Mesendoderm (in vitro differentiated cells): ENCODE measurements at regions not wholly inside any gene's neighbourhood (a gene's known extent, or its start where the extent isn't known, plus 50 kb on each side); places are given as distances from the start of the nearest gene placed in this dataset.

Experiments used
- DNase-seq: peaks from one replicate; pipeline ENCODE4 v3.0.0; 2013
- H2AK5ac ChIP-seq: 2 replicates; pipeline ENCODE4 v1.6.1; 2013; ENCODE audit warnings: low read length, inconsistent platforms
- H2BK120ac ChIP-seq: 2 replicates; pipeline ENCODE4 v1.6.1; 2013; ENCODE audit warnings: low read depth, mild to moderate bottlenecking, low read length, moderate library complexity, mixed read lengths
- H2BK15ac ChIP-seq: replicated peaks from 2 replicates; pipeline ENCODE4 v1.6.1; 2013; ENCODE audit warnings: low read depth, mild to moderate bottlenecking, moderate library complexity
- H2BK5ac ChIP-seq: 2 replicates; pipeline ENCODE4 v1.6.1; 2013; ENCODE audit warnings: low read length, inconsistent platforms
- H3K18ac ChIP-seq: 2 replicates; pipeline ENCODE4 v1.6.1; 2013; ENCODE audit warnings: mild to moderate bottlenecking, low read length, mixed read lengths
- H3K23ac ChIP-seq: one replicate; pipeline ENCODE4 v1.6.1; 2013; ENCODE audit warnings: low read length
- H3K27ac ChIP-seq: 2 replicates; pipeline ENCODE4 v1.5.1; 2013; ENCODE audit warnings: low read depth, mild to moderate bottlenecking, inconsistent platforms, low read length, moderate library complexity
- H3K27me3 ChIP-seq: 2 replicates; pipeline ENCODE4 v1.6.1; 2013; ENCODE audit warnings: low read length, control low read depth, mild to moderate bottlenecking, inconsistent platforms; ENCODE audit not compliant: insufficient read depth, poor library complexity
- H3K36me3 ChIP-seq: 2 replicates; pipeline ENCODE4 v1.6.1; 2013; ENCODE audit warnings: low read length, inconsistent platforms; ENCODE audit not compliant: control insufficient read depth, insufficient read depth
- H3K4ac ChIP-seq: one replicate; pipeline ENCODE4 v1.6.1; 2013; ENCODE audit warnings: low read depth, mild to moderate bottlenecking, low read length, moderate library complexity
- H3K4me1 ChIP-seq: 2 replicates; pipeline ENCODE4 v1.6.1; 2013; ENCODE audit warnings: low read depth, low read length, inconsistent platforms; ENCODE audit not compliant: control insufficient read depth
- H3K4me2 ChIP-seq: 2 replicates; pipeline ENCODE4 v1.6.1; 2013; ENCODE audit warnings: low read length
- H3K4me3 ChIP-seq: 2 replicates; pipeline ENCODE4 v1.5.1; 2013; ENCODE audit warnings: mild to moderate bottlenecking, low read length
- H3K56ac ChIP-seq: one replicate; pipeline ENCODE4 v1.6.1; 2013; ENCODE audit warnings: low read length
- H3K79me1 ChIP-seq: 2 replicates; pipeline ENCODE4 v1.6.1; 2013; ENCODE audit warnings: low read length, inconsistent platforms
- H3K79me2 ChIP-seq: 2 replicates; pipeline ENCODE4 v1.6.1; 2013; ENCODE audit warnings: mild to moderate bottlenecking, low read length; ENCODE audit not compliant: control insufficient read depth, insufficient read depth
- H3K9ac ChIP-seq: 2 replicates; pipeline ENCODE4 v1.6.1; 2013; ENCODE audit warnings: low read length, inconsistent platforms
- H4K5ac ChIP-seq: one replicate; pipeline ENCODE4 v1.6.1; 2013; ENCODE audit warnings: low read length
- H4K8ac ChIP-seq: one replicate; pipeline ENCODE4 v1.6.1; 2013; ENCODE audit warnings: low read depth, mild to moderate bottlenecking, control low read depth, low read length, moderate library complexity
- WGBS: extraction: QIAGEN DNeasy Blood & Tissue Kit; methylation state at CpG from one replicate; pipeline ENCODE4 v1.1.7; 2013; ENCODE audit warnings: low lambda C conversion rate, missing lambda C conversion rate; ENCODE audit not compliant: insufficient coverage; ENCODE audit errors: extremely low coverage; 5-methylcytosine and 5-hydroxymethylcytosine counted together

- H3K18ac ChIP-seq: no peak overlapping the region
- no peaks in the 10 kb centered on the region for H3K4me1 ChIP-seq
- no CpG with 5 or more reads among the region's 1 CpG for WGBS
- no peak overlapping the region for H3K4me3 ChIP-seq
- no peak overlapping the region for H4K8ac ChIP-seq
- H3K4me2 ChIP-seq: no peak overlapping the region
- no peak overlapping the region for H3K4ac ChIP-seq
- no peaks in the 10 kb centered on the region for H3K79me2 ChIP-seq
- no peak overlapping the region for H3K56ac ChIP-seq
- no peak overlapping the region for H3K9ac ChIP-seq
- H3K36me3 ChIP-seq: no peaks in the 10 kb centered on the region
- no peak overlapping the region for H2BK120ac ChIP-seq
- H3K27me3 ChIP-seq: no peaks in the 10 kb centered on the region
- no peak overlapping the region for H2BK15ac ChIP-seq
- H3K27ac ChIP-seq: no peak overlapping the region
- DNase-seq: no peak
- H3K23ac ChIP-seq: no peak overlapping the region
- no peak overlapping the region for H4K5ac ChIP-seq
- no peaks in the 10 kb centered on the region for H3K79me1 ChIP-seq
- H2BK5ac ChIP-seq: no peak overlapping the region
- H2AK5ac ChIP-seq: no peak overlapping the region
Measured at GRCh38 chr5:66452109-66452508, 144.1 kb upstream of the MAST4 start.

- no peak overlapping the region for H4K8ac ChIP-seq
- H3K36me3 ChIP-seq: no peaks in the 10 kb centered on the region
- no peak overlapping the region for H2BK120ac ChIP-seq
- H3K4ac ChIP-seq: no peak overlapping the region
- no peak overlapping the region for H3K9ac ChIP-seq
- H4K5ac ChIP-seq: no peak overlapping the region
- no peak overlapping the region for H2BK5ac ChIP-seq
- no peak overlapping the region for H3K23ac ChIP-seq
- H3K56ac ChIP-seq: no peak overlapping the region
- no peak overlapping the region for H2BK15ac ChIP-seq
- H3K18ac ChIP-seq: no peak overlapping the region
- H3K4me1 ChIP-seq: no peaks in the 10 kb centered on the region
- no peak overlapping the region for H3K27ac ChIP-seq
- H3K27me3 ChIP-seq: no peaks in the 10 kb centered on the region
- no peak overlapping the region for H3K4me2 ChIP-seq
- no peaks in the 10 kb centered on the region for H3K79me2 ChIP-seq
- no CpG with 5 or more reads among the region's 13 CpGs for WGBS
- no peak overlapping the region for H3K4me3 ChIP-seq
- no peak overlapping the region for H2AK5ac ChIP-seq
- H3K79me1 ChIP-seq: no peaks in the 10 kb centered on the region
- DNase-seq: peak; percentile 6
Measured at GRCh38 chr5:66454186-66455078, 141.8 kb upstream of the MAST4 start.

- Histone ChIP-seq H2BK5ac (no peak overlapping the region), H3K79me1 (no peaks in the 10 kb centered on the region), H2BK120ac (no peak overlapping the region), H3K9ac (no peak overlapping the region), H3K4me1 (no peaks in the 10 kb centered on the region), H3K27ac (no peak overlapping the region), H3K79me2 (no peaks in the 10 kb centered on the region), H3K4me3 (no peak overlapping the region), H2BK15ac (no peak overlapping the region), H3K18ac (no peak overlapping the region), H3K23ac (no peak overlapping the region), H2AK5ac (no peak overlapping the region), H3K27me3 (no peaks in the 10 kb centered on the region), H4K8ac (no peak overlapping the region), H4K5ac (no peak overlapping the region), H3K36me3 (no peaks in the 10 kb centered on the region), H3K56ac (no peak overlapping the region), H3K4ac (no peak overlapping the region), H3K4me2 (no peak overlapping the region)
- WGBS: no CpG with 5 or more reads among the region's 3 CpGs
- no peak for DNase-seq
Measured at GRCh38 chr5:66459728-66460127, 136.5 kb upstream of the MAST4 start.

GRCh38 chr5:66467564-66467963 is 128.6 kb upstream of the MAST4 start:
- WGBS: no CpG with 5 or more reads among the region's 4 CpGs
- H2BK120ac ChIP-seq: no peak overlapping the region
- H2AK5ac ChIP-seq: no peak overlapping the region

GRCh38 chr5:66469684-66470083 is 126.5 kb upstream of the MAST4 start:
- peak; percentile 54 for DNase-seq
- Histone ChIP-seq H2BK15ac (no peak overlapping the region), H3K9ac (no peak overlapping the region), H3K56ac (no peak overlapping the region), H2BK120ac (no peak overlapping the region), H4K5ac (no peak overlapping the region), H3K18ac (no peak overlapping the region), H2AK5ac (no peak overlapping the region), H3K23ac (no peak overlapping the region), H3K4me2 (no peak overlapping the region), H3K4me1 (no peaks in the 10 kb centered on the region), H3K79me1 (no peaks in the 10 kb centered on the region), H4K8ac (no peak overlapping the region), H2BK5ac (no peak overlapping the region), H3K27ac (no peak overlapping the region), H3K27me3 (no peaks in the 10 kb centered on the region), H3K4me3 (no peak overlapping the region), H3K79me2 (no peaks in the 10 kb centered on the region), H3K4ac (no peak overlapping the region), H3K36me3 (no peaks in the 10 kb centered on the region)
- WGBS: 100% methylated on average over 1 of the region's 1 CpG

More at GRCh38 chr5:66467564-66467963, 128.6 kb upstream of the MAST4 start:
- peak; percentile 42 for DNase-seq
- Histone ChIP-seq H2BK15ac (no peak overlapping the region), H3K56ac (no peak overlapping the region), H2BK5ac (no peak overlapping the region), H3K36me3 (no peaks in the 10 kb centered on the region), H3K18ac (no peak overlapping the region), H3K4me2 (no peak overlapping the region), H3K23ac (no peak overlapping the region), H3K79me1 (no peaks in the 10 kb centered on the region), H4K8ac (no peak overlapping the region), H4K5ac (no peak overlapping the region), H3K4me3 (no peak overlapping the region), H3K4me1 (no peaks in the 10 kb centered on the region), H3K27ac (no peak overlapping the region), H3K9ac (no peak overlapping the region), H3K79me2 (no peaks in the 10 kb centered on the region), H3K4ac (no peak overlapping the region), H3K27me3 (no peaks in the 10 kb centered on the region)

- H2BK5ac ChIP-seq: no peak overlapping the region
- no peak overlapping the region for H3K4me2 ChIP-seq
- no peak for DNase-seq
- no peak overlapping the region for H3K18ac ChIP-seq
- no peak overlapping the region for H3K4ac ChIP-seq
- no peak overlapping the region for H3K4me3 ChIP-seq
- H2BK15ac ChIP-seq: no peak overlapping the region
- no CpG with 5 or more reads among the region's 1 CpG for WGBS
- H3K27me3 ChIP-seq: no peaks in the 10 kb centered on the region
- no peaks in the 10 kb centered on the region for H3K36me3 ChIP-seq
- H2AK5ac ChIP-seq: no peak overlapping the region
- no peak overlapping the region for H3K27ac ChIP-seq
- no peaks in the 10 kb centered on the region for H3K79me1 ChIP-seq
- no peak overlapping the region for H3K56ac ChIP-seq
- H4K8ac ChIP-seq: no peak overlapping the region
- no peak overlapping the region for H3K23ac ChIP-seq
- no peaks in the 10 kb centered on the region for H3K79me2 ChIP-seq
- H2BK120ac ChIP-seq: no peak overlapping the region
- H3K4me1 ChIP-seq: no peaks in the 10 kb centered on the region
- H4K5ac ChIP-seq: no peak overlapping the region
- no peak overlapping the region for H3K9ac ChIP-seq
Measured at GRCh38 chr5:66472010-66472409, 124.2 kb upstream of the MAST4 start.
